SU-DHL-6 (cell line): ENCODE measurements at regions not wholly inside any gene's neighbourhood (a gene's known extent, or its start where the extent isn't known, plus 50 kb on each side); places are given as distances from the start of the nearest gene placed in this dataset.

ENCODE experiments used
- H2AFZ ChIP-seq: fragments of 200-600 bp; sonication (generic); 2 replicates; pipeline ENCODE4 v1.6.1; 2014; ENCODE audit warnings: low read depth, mild to moderate bottlenecking, moderate library complexity, mixed read lengths, antibody characterized with exemption, low read length; ENCODE audit not compliant: severe bottlenecking
- H3F3A ChIP-seq: fragments of 200-600 bp; shearing (Covaris generic); 2 replicates; pipeline ENCODE4 v1.6.0; 2016; ENCODE audit warnings: antibody characterized with exemption, mild to moderate bottlenecking; ENCODE audit not compliant: insufficient read depth
- H3K27ac ChIP-seq: fragments of 200-600 bp; sonication (generic); 2 replicates; pipeline ENCODE4 v1.5.1; 2016; ENCODE audit warnings: low read depth, mild to moderate bottlenecking, low read length, moderate library complexity, mixed read lengths
- H3K27me3 ChIP-seq: fragments of 200-600 bp; sonication (generic), shearing (Covaris generic); 2 replicates; pipeline ENCODE4 v1.6.0; 2014; ENCODE audit warnings: mild to moderate bottlenecking, low read length
- H3K36me3 ChIP-seq: fragments of 200-600 bp; sonication (generic); 2 replicates; pipeline ENCODE4 v1.6.1; 2014; ENCODE audit warnings: mild to moderate bottlenecking, low read length, mixed read lengths
- H3K4me2 ChIP-seq: fragments of 300-600, 200-600 bp; shearing (Covaris generic), sonication (generic); 2 replicates; pipeline ENCODE4 v1.6.0; 2014; ENCODE audit warnings: low read length, low read depth, mild to moderate bottlenecking; ENCODE audit not compliant: poor library complexity, severe bottlenecking
- H3K4me3 ChIP-seq: fragments of 200-600 bp; sonication (generic); 2 replicates; pipeline ENCODE4 v1.5.1; 2014; ENCODE audit warnings: antibody characterized with exemption, low read length, mild to moderate bottlenecking, mixed read lengths; ENCODE audit not compliant: insufficient read depth, poor library complexity, severe bottlenecking
- H3K79me2 ChIP-seq: fragments of 200-600 bp; sonication (generic); 2 replicates; pipeline ENCODE4 v1.6.1; 2014; ENCODE audit warnings: mild to moderate bottlenecking, low read length, moderate library complexity; ENCODE audit not compliant: insufficient read depth
- H3K9ac ChIP-seq: fragments of 200-600 bp; sonication (generic); 2 replicates; pipeline ENCODE4 v1.7.0; 2014; ENCODE audit warnings: mild to moderate bottlenecking, low read length
- H3K9me2 ChIP-seq: fragments of 200-600 bp; sonication (generic); replicated peaks from 2 replicates; pipeline ENCODE4 v1.6.1; 2014; ENCODE audit warnings: low read length; ENCODE audit not compliant: insufficient read depth
- H3K9me3 ChIP-seq: fragments of 200-600 bp; sonication (generic); 2 replicates; pipeline ENCODE4 v1.6.1; 2014; ENCODE audit warnings: low read length, mixed read lengths; ENCODE audit not compliant: insufficient read depth
- H4K20me1 ChIP-seq: fragments of 200-600 bp; sonication (generic); 2 replicates; pipeline ENCODE4 v1.6.1; 2014; ENCODE audit warnings: low read depth, mild to moderate bottlenecking, antibody characterized with exemption, low read length, moderate library complexity, mixed read lengths
- EZH2phosphoT487 ChIP-seq: fragments of 200-600 bp; sonication (generic), shearing (Covaris generic); conservative IDR thresholded peaks from 2 replicates; pipeline ENCODE4 v1.6.1; 2018; ENCODE audit warnings: mild to moderate bottlenecking, antibody characterized with exemption, low read length, moderate library complexity, mixed read lengths
- TF ChIP-seq, protein P1 (sequence below): fragments of 200-600 bp; sonication (generic); IDR thresholded peaks from one replicate; pipeline ENCODE4 v1.5.1; 2017; ENCODE audit warnings: antibody characterized with exemption, mild to moderate bottlenecking, low read length, moderate library complexity; ENCODE audit not compliant: insufficient read depth, poor library complexity, severe bottlenecking

DNA sequence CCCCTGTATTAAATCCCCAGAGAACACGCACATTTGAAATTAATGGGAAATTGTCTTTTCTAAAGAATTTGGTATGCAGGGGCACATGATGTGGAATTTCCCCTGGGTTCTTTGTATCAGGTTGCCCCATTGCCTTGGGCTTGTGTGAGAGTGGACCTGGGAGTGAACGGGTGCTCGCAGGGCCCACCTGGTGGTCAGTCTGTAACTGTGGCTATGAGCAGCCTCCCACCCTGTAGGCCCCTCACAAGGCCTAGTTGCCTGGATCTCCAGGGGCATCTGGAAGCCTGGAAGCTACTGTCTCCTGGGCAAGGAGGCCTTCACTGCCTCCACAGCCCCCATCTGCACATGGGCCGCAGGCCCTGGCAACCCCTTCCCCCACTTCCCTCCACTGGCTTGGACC lies 96.7 kb downstream of the SLC25A47 start:
- no peak overlapping the region for H3K4me2 ChIP-seq

DNA sequence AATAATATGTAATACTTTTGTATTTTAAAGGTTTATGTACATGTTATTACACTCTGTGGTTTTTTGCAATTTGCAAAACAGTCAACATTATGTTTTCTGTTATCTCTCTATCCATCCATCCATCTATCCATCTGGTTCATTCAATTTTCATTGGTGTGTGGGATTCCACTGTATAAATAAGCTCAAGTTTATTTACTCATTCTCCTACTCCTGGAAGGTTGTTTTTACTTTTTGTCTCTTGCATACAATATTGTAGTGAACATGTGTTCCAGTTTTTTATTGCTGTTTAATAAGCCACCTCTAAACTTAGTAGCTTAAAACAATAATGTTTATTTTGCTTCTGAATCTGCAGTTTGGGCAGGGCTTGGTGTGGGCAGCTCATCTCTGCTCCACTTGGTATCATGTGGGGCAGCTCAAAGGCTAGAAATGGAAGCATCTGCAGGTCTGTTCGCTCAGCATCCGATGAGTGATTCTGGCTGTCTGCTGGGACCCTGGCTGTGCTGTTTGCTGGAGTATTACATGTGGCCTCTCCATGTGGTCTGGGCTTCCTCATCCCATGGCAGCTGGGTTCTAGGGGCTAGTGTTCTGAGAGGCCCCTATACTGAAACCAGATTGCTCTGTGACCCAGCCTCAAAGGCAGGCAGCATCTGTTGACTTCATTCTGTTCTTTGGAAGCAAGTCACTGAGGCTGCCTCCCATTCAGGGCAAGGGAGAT lies 98.8 kb downstream of the SLC25A47 start:
- Histone ChIP-seq H3K9ac (no peak overlapping the region), H3K9me3 (no peaks in the 10 kb centered on the region), H3F3A (no peaks in the 10 kb centered on the region), H3K4me2 (no peak overlapping the region), H4K20me1 (no peaks in the 10 kb centered on the region), H3K79me2 (no peaks in the 10 kb centered on the region), H3K4me3 (no peak overlapping the region), H3K27me3 (no peaks in the 10 kb centered on the region), H3K9me2 (no peaks in the 10 kb centered on the region), H2AFZ (no peak overlapping the region), H3K36me3 (no peaks in the 10 kb centered on the region), H3K27ac (no peak overlapping the region)
- TF ChIP-seq, protein P1, sequence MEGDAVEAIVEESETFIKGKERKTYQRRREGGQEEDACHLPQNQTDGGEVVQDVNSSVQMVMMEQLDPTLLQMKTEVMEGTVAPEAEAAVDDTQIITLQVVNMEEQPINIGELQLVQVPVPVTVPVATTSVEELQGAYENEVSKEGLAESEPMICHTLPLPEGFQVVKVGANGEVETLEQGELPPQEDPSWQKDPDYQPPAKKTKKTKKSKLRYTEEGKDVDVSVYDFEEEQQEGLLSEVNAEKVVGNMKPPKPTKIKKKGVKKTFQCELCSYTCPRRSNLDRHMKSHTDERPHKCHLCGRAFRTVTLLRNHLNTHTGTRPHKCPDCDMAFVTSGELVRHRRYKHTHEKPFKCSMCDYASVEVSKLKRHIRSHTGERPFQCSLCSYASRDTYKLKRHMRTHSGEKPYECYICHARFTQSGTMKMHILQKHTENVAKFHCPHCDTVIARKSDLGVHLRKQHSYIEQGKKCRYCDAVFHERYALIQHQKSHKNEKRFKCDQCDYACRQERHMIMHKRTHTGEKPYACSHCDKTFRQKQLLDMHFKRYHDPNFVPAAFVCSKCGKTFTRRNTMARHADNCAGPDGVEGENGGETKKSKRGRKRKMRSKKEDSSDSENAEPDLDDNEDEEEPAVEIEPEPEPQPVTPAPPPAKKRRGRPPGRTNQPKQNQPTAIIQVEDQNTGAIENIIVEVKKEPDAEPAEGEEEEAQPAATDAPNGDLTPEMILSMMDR = no peak
- no peak for TF ChIP-seq EZH2phosphoT487

More for the DNA sequence above, 96.7 kb downstream of the SLC25A47 start:
- Histone ChIP-seq H3K79me2 (no peaks in the 10 kb centered on the region), H2AFZ (no peak overlapping the region), H4K20me1 (no peaks in the 10 kb centered on the region), H3K27ac (no peak overlapping the region), H3K9me2 (no peaks in the 10 kb centered on the region), H3F3A (no peaks in the 10 kb centered on the region), H3K36me3 (no peaks in the 10 kb centered on the region), H3K4me3 (no peak overlapping the region), H3K9ac (no peak overlapping the region), H3K9me3 (no peaks in the 10 kb centered on the region), H3K27me3 (no peaks in the 10 kb centered on the region)
- no peak for TF ChIP-seq EZH2phosphoT487
- TF ChIP-seq, protein P1 = no peak

GRCh38 chr14:100422556-100423316 lies 99.6 kb downstream of the SLC25A47 start:
- Histone ChIP-seq H3K9me3 (no peaks in the 10 kb centered on the region), H3K36me3 (no peaks in the 10 kb centered on the region), H3K4me2 (no peak overlapping the region), H3K4me3 (no peak overlapping the region), H3K27ac (no peak overlapping the region), H3K27me3 (no peaks in the 10 kb centered on the region), H4K20me1 (no peaks in the 10 kb centered on the region), H2AFZ (no peak overlapping the region), H3K79me2 (no peaks in the 10 kb centered on the region), H3F3A (no peaks in the 10 kb centered on the region), H3K9me2 (no peaks in the 10 kb centered on the region), H3K9ac (no peak overlapping the region)
- TF ChIP-seq, protein P1 = no peak
- no peak for TF ChIP-seq EZH2phosphoT487
